ENCODE measurements at regions not wholly inside any gene's neighbourhood (a gene's known extent, or its start where the extent isn't known, plus 50 kb on each side); places are given as distances from the start of the nearest gene placed in this dataset.

DNA sequence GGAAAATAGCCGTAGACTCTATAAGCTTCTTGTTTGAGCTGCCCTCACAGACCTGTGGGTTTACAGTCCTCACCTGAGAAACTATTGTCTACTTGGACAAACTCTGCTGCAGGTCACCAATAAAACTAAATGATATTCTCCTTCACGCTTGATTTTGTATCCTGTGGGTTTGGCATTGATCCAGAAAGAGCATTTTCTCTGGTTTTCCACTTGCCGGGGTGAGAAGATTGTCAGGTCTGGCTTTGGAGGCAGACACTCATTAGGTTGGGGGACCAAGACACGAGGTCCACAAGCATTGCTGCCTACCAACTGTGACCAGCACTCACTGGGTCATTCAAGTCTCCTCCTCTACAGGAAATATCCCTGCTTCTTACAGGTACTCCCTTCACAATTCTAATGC is 68.5 kb downstream of the CDC14C start:
- TF ChIP-seq, protein P1, sequence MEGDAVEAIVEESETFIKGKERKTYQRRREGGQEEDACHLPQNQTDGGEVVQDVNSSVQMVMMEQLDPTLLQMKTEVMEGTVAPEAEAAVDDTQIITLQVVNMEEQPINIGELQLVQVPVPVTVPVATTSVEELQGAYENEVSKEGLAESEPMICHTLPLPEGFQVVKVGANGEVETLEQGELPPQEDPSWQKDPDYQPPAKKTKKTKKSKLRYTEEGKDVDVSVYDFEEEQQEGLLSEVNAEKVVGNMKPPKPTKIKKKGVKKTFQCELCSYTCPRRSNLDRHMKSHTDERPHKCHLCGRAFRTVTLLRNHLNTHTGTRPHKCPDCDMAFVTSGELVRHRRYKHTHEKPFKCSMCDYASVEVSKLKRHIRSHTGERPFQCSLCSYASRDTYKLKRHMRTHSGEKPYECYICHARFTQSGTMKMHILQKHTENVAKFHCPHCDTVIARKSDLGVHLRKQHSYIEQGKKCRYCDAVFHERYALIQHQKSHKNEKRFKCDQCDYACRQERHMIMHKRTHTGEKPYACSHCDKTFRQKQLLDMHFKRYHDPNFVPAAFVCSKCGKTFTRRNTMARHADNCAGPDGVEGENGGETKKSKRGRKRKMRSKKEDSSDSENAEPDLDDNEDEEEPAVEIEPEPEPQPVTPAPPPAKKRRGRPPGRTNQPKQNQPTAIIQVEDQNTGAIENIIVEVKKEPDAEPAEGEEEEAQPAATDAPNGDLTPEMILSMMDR (IDR thresholded peaks at IDR 0.05; ENCODE audit: insufficient read depth, low read length, poor library complexity, severe bottlenecking) = no peak
- H3K36me3 ChIP-seq (ENCODE audit: control insufficient read depth, insufficient read depth, low read length) = no peaks in the 10 kb centered on the region
- no peak overlapping the region for H3K4me3 ChIP-seq (replicated peaks; ENCODE audit: low read depth, low read length)
- no peaks in the 10 kb centered on the region for H3K27me3 ChIP-seq (replicated peaks; ENCODE audit: control insufficient read depth, insufficient read depth, low read length)
- no peak for DNase-seq (ENCODE audit: extremely low read depth, insufficient read length)

DNA sequence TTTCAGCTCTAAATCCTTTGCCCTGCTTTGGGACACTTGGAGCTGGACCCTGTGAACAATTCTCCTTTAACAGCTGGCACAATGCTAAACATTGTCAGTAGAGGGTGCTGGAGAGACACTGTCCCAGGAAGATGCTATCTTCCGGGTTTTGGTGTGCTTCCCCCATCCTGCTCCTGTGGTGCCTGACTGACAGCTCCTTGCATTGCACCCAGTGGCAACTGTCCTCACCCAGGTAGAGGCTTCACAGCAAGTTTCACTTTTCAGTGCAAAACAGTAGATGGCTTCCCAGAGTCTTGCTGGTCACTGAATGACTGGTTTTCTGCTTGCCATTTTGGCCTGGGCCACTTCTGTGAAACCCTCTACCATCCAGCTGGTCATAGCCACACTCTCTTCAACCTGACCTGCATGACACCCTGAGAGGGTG is 77.3 kb downstream of the CDC14C start:
- TF ChIP-seq, protein P1 (IDR thresholded peaks at IDR 0.05; ENCODE audit: insufficient read depth, low read length, poor library complexity, severe bottlenecking) = peak; percentile 86
- DNase-seq (ENCODE audit: extremely low read depth, insufficient read length) = peak; percentile 2

DNA sequence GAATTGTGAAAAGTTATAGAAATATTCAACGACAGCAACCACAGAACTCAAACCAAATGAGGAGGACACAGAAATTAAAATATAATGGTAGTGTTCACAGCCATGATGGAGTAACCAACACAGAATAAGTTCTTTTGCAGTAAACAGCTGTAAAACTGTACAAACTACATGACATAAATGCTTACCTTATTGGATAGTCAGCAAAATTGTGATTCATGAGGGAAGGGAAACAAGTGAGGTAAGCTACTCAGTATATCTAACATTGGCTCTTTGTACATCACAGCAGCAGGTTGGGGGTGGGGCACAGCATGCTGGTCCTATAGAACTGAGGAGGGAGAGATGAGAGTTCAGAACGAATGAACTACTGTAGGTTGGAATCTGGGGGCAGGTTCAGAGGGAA is 86.4 kb downstream of the CDC14C start:
- Histone ChIP-seq H3K4me3 (replicated peaks; ENCODE audit: low read depth, low read length) (no peak overlapping the region), H3K27me3 (replicated peaks; ENCODE audit: control insufficient read depth, insufficient read depth, low read length) (no peaks in the 10 kb centered on the region), H3K36me3 (ENCODE audit: control insufficient read depth, insufficient read depth, low read length) (no peaks in the 10 kb centered on the region)
- TF ChIP-seq, protein P1 (IDR thresholded peaks at IDR 0.05; ENCODE audit: insufficient read depth, low read length, poor library complexity, severe bottlenecking) = no peak
- no peak for DNase-seq (ENCODE audit: extremely low read depth, insufficient read length)

More for the DNA sequence above, 77.3 kb downstream of the CDC14C start:
- Histone ChIP-seq H3K27me3 (replicated peaks; ENCODE audit: control insufficient read depth, insufficient read depth, low read length) (no peaks in the 10 kb centered on the region), H3K36me3 (ENCODE audit: control insufficient read depth, insufficient read depth, low read length) (no peaks in the 10 kb centered on the region), H3K4me3 (replicated peaks; ENCODE audit: low read depth, low read length) (no peak overlapping the region)

DNA sequence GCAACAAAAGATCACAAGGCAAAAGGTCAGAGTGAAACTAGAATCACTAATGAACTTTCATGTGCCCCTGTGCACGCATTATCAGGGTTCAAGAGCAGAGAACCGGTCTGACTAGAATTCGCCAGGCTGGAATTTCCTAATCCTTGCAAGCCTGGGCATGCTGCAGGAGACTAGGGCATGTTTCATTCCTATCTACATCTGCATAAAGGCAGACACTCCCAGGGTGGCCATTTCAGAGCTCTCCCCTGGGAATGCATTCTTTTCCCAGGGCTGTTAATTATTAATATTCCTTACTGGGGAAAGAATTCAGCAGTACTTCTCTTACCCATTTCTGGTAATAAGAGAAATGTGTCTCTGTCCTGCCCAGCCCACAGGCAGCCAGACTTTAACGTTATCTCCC is 90.5 kb downstream of the CDC14C start:
- Histone ChIP-seq H3K27me3 (replicated peaks; ENCODE audit: control insufficient read depth, insufficient read depth, low read length) (no peaks in the 10 kb centered on the region), H3K36me3 (ENCODE audit: control insufficient read depth, insufficient read depth, low read length) (no peaks in the 10 kb centered on the region), H3K4me3 (replicated peaks; ENCODE audit: low read depth, low read length) (no peak overlapping the region)
- DNase-seq (ENCODE audit: extremely low read depth, insufficient read length) = no peak
- TF ChIP-seq, protein P1 (IDR thresholded peaks at IDR 0.05; ENCODE audit: insufficient read depth, low read length, poor library complexity, severe bottlenecking) = no peak

DNA sequence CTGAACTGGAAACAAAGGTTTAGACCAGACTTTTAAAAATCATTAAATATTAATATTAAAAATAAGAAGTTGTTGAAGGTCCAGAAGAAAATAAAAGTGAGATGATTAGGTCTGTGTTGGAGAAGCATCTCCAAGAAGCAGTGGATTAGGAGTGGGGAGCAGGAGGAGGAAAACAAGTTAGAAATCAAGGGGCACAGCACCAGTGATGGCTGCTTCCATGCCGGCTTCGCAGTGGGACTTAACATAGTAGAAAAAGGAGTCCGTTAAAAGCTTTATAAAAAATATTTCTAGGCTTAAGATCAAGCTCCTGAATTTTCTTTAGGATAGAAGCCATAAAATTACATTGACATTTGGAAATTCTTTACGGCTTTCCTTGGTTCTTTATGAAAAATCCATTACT is 95.8 kb downstream of the CDC14C start:
- TF ChIP-seq, protein P1 (IDR thresholded peaks at IDR 0.05; ENCODE audit: insufficient read depth, low read length, poor library complexity, severe bottlenecking) = no peak
- Histone ChIP-seq H3K4me3 (replicated peaks; ENCODE audit: low read depth, low read length) (no peak overlapping the region), H3K27me3 (replicated peaks; ENCODE audit: control insufficient read depth, insufficient read depth, low read length) (no peaks in the 10 kb centered on the region), H3K36me3 (ENCODE audit: control insufficient read depth, insufficient read depth, low read length) (no peaks in the 10 kb centered on the region)
- no peak for DNase-seq (ENCODE audit: extremely low read depth, insufficient read length)

DNA sequence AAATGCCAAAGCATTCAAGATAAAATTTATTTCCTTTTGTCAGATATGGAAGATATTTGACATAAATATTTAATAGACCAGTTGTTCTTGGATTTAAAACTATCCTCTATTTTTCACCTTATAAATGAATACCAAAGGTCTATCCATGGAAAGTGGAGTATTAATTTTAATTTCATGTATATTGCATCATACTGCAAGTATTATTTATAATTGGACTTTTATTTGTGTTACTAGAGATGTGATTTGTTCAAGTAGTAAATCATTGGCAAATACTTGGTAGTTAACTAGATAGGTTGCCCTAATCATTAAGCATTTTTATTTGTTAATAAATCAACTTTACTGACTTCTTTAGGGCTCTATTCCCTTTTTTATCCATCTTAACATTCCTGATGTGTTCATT is 98.1 kb downstream of the CDC14C start:
- TF ChIP-seq, protein P1 (IDR thresholded peaks at IDR 0.05; ENCODE audit: insufficient read depth, low read length, poor library complexity, severe bottlenecking) = no peak
- DNase-seq (ENCODE audit: extremely low read depth, insufficient read length) = no peak
- Histone ChIP-seq H3K4me3 (replicated peaks; ENCODE audit: low read depth, low read length) (no peak overlapping the region), H3K27me3 (replicated peaks; ENCODE audit: control insufficient read depth, insufficient read depth, low read length) (no peaks in the 10 kb centered on the region), H3K36me3 (ENCODE audit: control insufficient read depth, insufficient read depth, low read length) (no peaks in the 10 kb centered on the region)
